IMR-90 (cell line): ENCODE measurements at regions not wholly inside any gene's neighbourhood (a gene's known extent, or its start where the extent isn't known, plus 50 kb on each side); places are given as distances from the start of the nearest gene placed in this dataset.
"Not testable (repeated sequence)": the region's sequence is repeated elsewhere in the genome, so short reads cannot be mapped to it uniquely, and the experiment has no call there.

Source experiments
- ATAC-seq: fragments of 200-7000 bp; cut with Tn5 transposase; 2 replicates; pipeline ENCODE4 v1.9.1; 2020; ENCODE audit warnings: low read depth, mild to moderate bottlenecking, moderate library complexity
- BruUV-seq: library from RNA; stranded (reverse); fragments of 400-500 nt; replicated peaks from 2 replicates; lab custom pipeline; 2021; lab: Mats Ljungman, UMichigan
- CTCF ChIA-PET: fragments of 300-600 bp; formaldehyde crosslinking; extraction: SDS; loops from one replicate; lab custom pipeline; 2021; ENCODE audit warnings: antibody characterized with exemption; lab: Yijun Ruan, JAX
- POLR2A ChIA-PET: fragments of 300-600 bp; sonication (Branson Sonifier 250); formaldehyde crosslinking; loops from one replicate; lab custom pipeline; 2022; ENCODE audit warnings: antibody characterized with exemption; ENCODE audit not compliant: unreplicated experiment; lab: Charles Lee
- DNase-seq: peaks from one replicate; pipeline ENCODE4 v3.0.0; 2013
- H2AFZ ChIP-seq: replicated peaks from 2 replicates; pipeline ENCODE3; 2013; ENCODE audit warnings: low read length, mild to moderate bottlenecking; ENCODE audit not compliant: poor library complexity
- H2AK5ac ChIP-seq: 2 replicates; pipeline ENCODE4 v1.6.1; 2013; ENCODE audit warnings: low read depth, low read length, inconsistent platforms
- H2AK9ac ChIP-seq: replicated peaks from 2 replicates; pipeline ENCODE3; 2013; ENCODE audit warnings: mild to moderate bottlenecking, low read depth, low read length, moderate library complexity; ENCODE audit not compliant: poor library complexity
- H2BK120ac ChIP-seq: 2 replicates; pipeline ENCODE4 v1.6.1; 2013; ENCODE audit warnings: low read depth, low read length, inconsistent platforms
- H2BK15ac ChIP-seq: 3 replicates; pipeline ENCODE4 v1.6.1; 2013; ENCODE audit warnings: low read depth, low read length, inconsistent platforms
- H2BK20ac ChIP-seq: 2 replicates; pipeline ENCODE4 v1.6.1; 2013; ENCODE audit warnings: low read depth, mild to moderate bottlenecking, inconsistent platforms, low read length, moderate library complexity
- H2BK5ac ChIP-seq: 2 replicates; pipeline ENCODE4 v1.6.1; 2013; ENCODE audit warnings: mild to moderate bottlenecking, low read depth, low read length, inconsistent platforms; ENCODE audit not compliant: poor library complexity, severe bottlenecking
- H3K14ac ChIP-seq: replicated peaks from 2 replicates; pipeline ENCODE4 v1.6.1; 2013; ENCODE audit warnings: low read depth, low read length, inconsistent platforms
- H3K18ac ChIP-seq: 2 replicates; pipeline ENCODE4 v1.6.1; 2013; ENCODE audit warnings: low read depth, low read length, control low read depth
- H3K23ac ChIP-seq: 2 replicates; pipeline ENCODE4 v1.6.1; 2013; ENCODE audit warnings: low read depth, low read length, inconsistent platforms
- H3K27ac ChIP-seq: 2 replicates; pipeline ENCODE4 v1.5.1; 2013; ENCODE audit warnings: mild to moderate bottlenecking, control low read depth, low read length; ENCODE audit not compliant: insufficient read depth
- H3K27me3 ChIP-seq: 2 replicates; pipeline ENCODE4 v1.6.1; 2013; ENCODE audit warnings: low read length; ENCODE audit not compliant: control insufficient read depth, insufficient read depth
- H3K36me3 ChIP-seq: 2 replicates; pipeline ENCODE4 v1.6.1; 2013; ENCODE audit warnings: low read length, mixed read lengths; ENCODE audit not compliant: control insufficient read depth, insufficient read depth
- H3K4ac ChIP-seq: 2 replicates; pipeline ENCODE4 v1.6.1; 2013; ENCODE audit warnings: low read depth, low read length, inconsistent platforms
- H3K4me1 ChIP-seq: 2 replicates; pipeline ENCODE4 v1.6.1; 2013; ENCODE audit warnings: low read length, mixed read lengths; ENCODE audit not compliant: control insufficient read depth, insufficient read depth
- H3K4me2 ChIP-seq: 2 replicates; pipeline ENCODE4 v1.6.1; 2013; ENCODE audit warnings: low read depth, mild to moderate bottlenecking, control low read depth, low read length, moderate library complexity
- H3K4me3 ChIP-seq: 2 replicates; pipeline ENCODE4 v1.5.1; 2013; ENCODE audit warnings: low read depth, mild to moderate bottlenecking, control low read depth, low read length, moderate library complexity; ENCODE audit not compliant: insufficient read depth
- H3K56ac ChIP-seq: 2 replicates; pipeline ENCODE4 v1.6.1; 2013; ENCODE audit warnings: low read length, inconsistent platforms; ENCODE audit not compliant: insufficient read depth; ENCODE audit errors: extremely low read depth
- H3K79me1 ChIP-seq, 2 experiments: 2 replicates each; pipeline ENCODE4 v1.6.1; 2013; ENCODE audit warnings: low read length in 2 of 2, inconsistent platforms in 1 of 2, low read depth in 1 of 2
- H3K9ac ChIP-seq: 2 replicates; pipeline ENCODE4 v1.6.1; 2013; ENCODE audit warnings: low read depth, low read length, control low read depth
- H3K9me1 ChIP-seq: 2 replicates; pipeline ENCODE4 v1.6.1; 2013; ENCODE audit warnings: low read length, inconsistent platforms; ENCODE audit not compliant: insufficient read depth
- H3K9me3 ChIP-seq: 2 replicates; pipeline ENCODE4 v1.6.1; 2013; ENCODE audit warnings: low read length; ENCODE audit not compliant: control insufficient read depth, insufficient read depth
- H4K20me1 ChIP-seq: 2 replicates; pipeline ENCODE4 v1.6.1; 2013; ENCODE audit warnings: low read length, inconsistent platforms; ENCODE audit not compliant: insufficient read depth
- H4K5ac ChIP-seq: 2 replicates; pipeline ENCODE4 v1.6.1; 2013; ENCODE audit warnings: mild to moderate bottlenecking, low read depth, low read length, control low read depth
- H4K8ac ChIP-seq, 2 experiments: 2 replicates each; pipeline ENCODE4 v1.6.1; 2013; ENCODE audit warnings: low read depth in 2 of 2, low read length in 2 of 2, control low read depth in 1 of 2, inconsistent platforms in 1 of 2
- H4K91ac ChIP-seq: 2 replicates; pipeline ENCODE4 v1.6.1; 2013; ENCODE audit warnings: low read depth, low read length, inconsistent platforms; ENCODE audit not compliant: insufficient read depth
- WGBS, 2 experiments: methylation state at CpG; one replicate each; pipeline versions ENCODE4 v1.1.5 to v1.1.7; 2013; ENCODE audit warnings: missing lambda C conversion rate in 2 of 2; ENCODE audit not compliant: insufficient read length in 1 of 2; ENCODE audit errors: extremely low coverage in 2 of 2; 5-methylcytosine and 5-hydroxymethylcytosine counted together
- dilution Hi-C: fragments of 300-500 bp; cut with HindIII; formaldehyde crosslinking; loops from one replicate; pipeline ENCODE4 v1.14.3; 2018; ENCODE audit warnings: low sequenced_read_pairs; ENCODE audit not compliant: unreplicated experiment
- in situ Hi-C: fragments of 300-500 bp; cut with MboI; formaldehyde crosslinking; loops from 3 replicates; pipeline ENCODE4 v1.14.3; 2019; ENCODE audit warnings: low sequenced_read_pairs, inconsistent platforms, mixed read lengths
- intact Hi-C: fragments of 100-400 bp; cut with micrococcal nuclease; formaldehyde crosslinking; loops from 2 replicates; pipeline ENCODE4 v1.10.0; 2022

DNA sequence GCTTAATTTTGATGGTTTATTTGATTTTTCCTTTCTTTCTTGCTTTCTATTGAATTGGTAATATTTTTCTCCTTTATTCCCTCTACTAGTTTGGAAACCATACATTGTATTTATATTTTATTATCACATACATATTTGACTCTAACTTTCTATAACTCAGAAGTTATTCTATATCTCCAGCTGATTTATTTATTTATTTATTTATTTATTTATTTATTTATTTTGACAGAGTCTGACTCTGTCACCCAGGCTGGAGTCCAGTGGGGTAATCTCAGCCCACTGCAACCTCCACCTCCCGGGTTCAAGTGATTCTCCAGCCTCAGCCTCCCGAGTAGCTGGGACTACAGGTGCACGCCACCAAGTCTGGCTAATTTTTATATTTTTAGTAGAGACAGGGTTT lies 122.7 kb upstream of the EDNRB start:
- H3K9ac ChIP-seq, H3K27me3 ChIP-seq, H4K8ac ChIP-seq, H2AFZ ChIP-seq, H3K4me2 ChIP-seq, H3K14ac ChIP-seq, H2BK15ac ChIP-seq, H2BK20ac ChIP-seq, H3K79me1 ChIP-seq, H2AK5ac ChIP-seq, H3K23ac ChIP-seq, H3K9me1 ChIP-seq, H3K4ac ChIP-seq, H4K20me1 ChIP-seq, dilution Hi-C loops, intact Hi-C loops, H3K4me1 ChIP-seq, CTCF ChIA-PET, H3K18ac ChIP-seq, in situ Hi-C loops, H3K36me3 ChIP-seq, H3K56ac ChIP-seq, H3K9me3 ChIP-seq, BruUV-seq, H2BK120ac ChIP-seq, H4K91ac ChIP-seq, POLR2A ChIA-PET, H4K5ac ChIP-seq, H2BK5ac ChIP-seq, ATAC-seq, H3K27ac ChIP-seq, H3K4me3 ChIP-seq, H2AK9ac ChIP-seq, DNase-seq: not testable (repeated sequence)
- WGBS, 2 experiments = no CpG with 5 or more reads among the region's 3 CpGs
